ENCODE measurements at regions not wholly inside any gene's neighbourhood (a gene's known extent, or its start where the extent isn't known, plus 50 kb on each side); places are given as distances from the start of the nearest gene placed in this dataset.

- TF ChIP-seq MAX (IDR thresholded peaks at IDR 0.05; ENCODE audit: low read depth), result no peak
- no peak for TF ChIP-seq MXI1 (IDR thresholded peaks at IDR 0.05; ENCODE audit: low read depth, low read length)
- no peak for TF ChIP-seq TCF12 (IDR thresholded peaks at IDR 0.05)
- no peak for TF ChIP-seq ELF1 (IDR thresholded peaks at IDR 0.05)
Observed at GRCh38 chr7:40946549-40946948, 756.3 kb downstream of the INHBA start (continued).

GRCh38 chr7:40945788-40946187 lies 757.1 kb downstream of the INHBA start:
- 70% methylated on average over 2 of the region's 2 CpGs for WGBS (ENCODE audit: low lambda C conversion rate)
- CTCF ChIA-PET, result no interaction called here

GRCh38 chr7:40944981-40945585 lies 757.8 kb downstream of the INHBA start:
- no peaks in the 10 kb centered on the region for H3K27me3 ChIP-seq (ENCODE audit: insufficient read depth)
- peaks cover 28% of the 10 kb centered on the region; the same call in 1 of the 2 replicates for H3K9me3 ChIP-seq
- H3K9ac ChIP-seq, result no peak overlapping the region
- no peak overlapping the region for H3K27ac ChIP-seq (ENCODE audit: low read depth in 2 of 2, low read length in 1 of 2)
- H3K9me2 ChIP-seq, result no peaks in the 10 kb centered on the region
- POLR2A ChIA-PET, result no interaction called here
- no peak overlapping the region for H3K4me2 ChIP-seq
- no peak for DNase-seq
- no peak overlapping the region for H3K4me3 ChIP-seq (ENCODE audit: low read depth in 2 of 2, low read length in 1 of 2)
- no peak overlapping the region for H2AFZ ChIP-seq (ENCODE audit: low read depth)
- CTCF ChIA-PET, result no interaction called here
- H3F3A ChIP-seq (replicated peaks; ENCODE audit: insufficient read depth), result peaks cover 3% of the 10 kb centered on the region
- peaks cover 0 to 24% of the 10 kb centered on the region in 2 experiments for H3K36me3 ChIP-seq (replicated peaks in 1 of 2; ENCODE audit: control insufficient read depth in 1 of 2, insufficient read depth in 2 of 2, low read length in 1 of 2)
- no peaks in the 10 kb centered on the region for H4K20me1 ChIP-seq (ENCODE audit: insufficient read depth)
- H3K4me1 ChIP-seq (ENCODE audit: control insufficient read depth in 1 of 2, insufficient read depth in 2 of 2, low read depth in 1 of 2, low read length in 1 of 2), result no peaks in the 10 kb centered on the region
- H3K79me2 ChIP-seq (ENCODE audit: insufficient read depth), result no peaks in the 10 kb centered on the region
- TF ChIP-seq SMC3 (IDR thresholded peaks at IDR 0.05; ENCODE audit: low read depth, low read length), result no peak
- no peak for TF ChIP-seq ZBTB33 (IDR thresholded peaks at IDR 0.05; ENCODE audit: borderline replicate concordance, low read depth)
- TF ChIP-seq NRF1 (IDR thresholded peaks at IDR 0.05; ENCODE audit: low read depth, low read length), result no peak
- no peak for TF ChIP-seq YY1 (IDR thresholded peaks at IDR 0.05; ENCODE audit: low read depth)
- TF ChIP-seq GABPA (IDR thresholded peaks at IDR 0.05; ENCODE audit: low read depth), result no peak
- TF ChIP-seq NFIC (IDR thresholded peaks at IDR 0.05; ENCODE audit: borderline replicate concordance), result no peak
- TF ChIP-seq EZH2phosphoT487 (IDR thresholded peaks at IDR 0.05; ENCODE audit: borderline replicate concordance, low read depth), result no peak
- no peak for TF ChIP-seq RCOR1 (IDR thresholded peaks at IDR 0.05; ENCODE audit: low read length)
- TF ChIP-seq FOXM1 (IDR thresholded peaks at IDR 0.05; ENCODE audit: low read depth), result no peak

More at GRCh38 chr7:40945788-40946187, 757.1 kb downstream of the INHBA start:
- H3K79me2 ChIP-seq (ENCODE audit: insufficient read depth), result no peaks in the 10 kb centered on the region
- no peak overlapping the region for H3K4me3 ChIP-seq (ENCODE audit: low read depth in 2 of 2, low read length in 1 of 2)
- no peaks in the 10 kb centered on the region for H3K9me2 ChIP-seq
- H4K20me1 ChIP-seq (ENCODE audit: insufficient read depth), result no peaks in the 10 kb centered on the region
- peaks cover 28% of the 10 kb centered on the region; the same call in 1 of the 2 replicates for H3K9me3 ChIP-seq
- H3K36me3 ChIP-seq (replicated peaks in 1 of 2; ENCODE audit: control insufficient read depth in 1 of 2, insufficient read depth in 2 of 2, low read length in 1 of 2), result peaks cover 0 to 21% of the 10 kb centered on the region in 2 experiments
- no peak for DNase-seq
- TF ChIP-seq TAF1 (IDR thresholded peaks at IDR 0.05; ENCODE audit: borderline replicate concordance, low read depth, low read length) (no peak), NFIC (IDR thresholded peaks at IDR 0.05; ENCODE audit: borderline replicate concordance) (no peak), MAX (IDR thresholded peaks at IDR 0.05; ENCODE audit: low read depth) (no peak), MXI1 (IDR thresholded peaks at IDR 0.05; ENCODE audit: low read depth, low read length) (no peak), RCOR1 (IDR thresholded peaks at IDR 0.05; ENCODE audit: low read length) (no peak), ZBTB33 (IDR thresholded peaks at IDR 0.05; ENCODE audit: borderline replicate concordance, low read depth) (no peak), ELF1 (IDR thresholded peaks at IDR 0.05) (no peak), GABPA (IDR thresholded peaks at IDR 0.05; ENCODE audit: low read depth) (no peak), NRF1 (IDR thresholded peaks at IDR 0.05; ENCODE audit: low read depth, low read length) (no peak), SMC3 (IDR thresholded peaks at IDR 0.05; ENCODE audit: low read depth, low read length) (no peak), RXRA (IDR thresholded peaks at IDR 0.05; ENCODE audit: borderline replicate concordance, low read depth) (no peak), JUND (IDR thresholded peaks at IDR 0.05) (no peak)
- no peak overlapping the region for H3K9ac ChIP-seq
- H3K27me3 ChIP-seq (ENCODE audit: insufficient read depth), result no peaks in the 10 kb centered on the region
- no peaks in the 10 kb centered on the region for H3K4me1 ChIP-seq (ENCODE audit: control insufficient read depth in 1 of 2, insufficient read depth in 2 of 2, low read depth in 1 of 2, low read length in 1 of 2)
- POLR2A ChIA-PET, result no interaction called here
- H3K27ac ChIP-seq (ENCODE audit: low read depth in 2 of 2, low read length in 1 of 2), result no peak overlapping the region
- no peak overlapping the region for H2AFZ ChIP-seq (ENCODE audit: low read depth)
- no peak overlapping the region for H3K4me2 ChIP-seq
- H3F3A ChIP-seq (replicated peaks; ENCODE audit: insufficient read depth), result peaks cover 3% of the 10 kb centered on the region

Data from SK-N-SH (cell line).